NB4 (cell line): ENCODE measurements at regions not wholly inside any gene's neighbourhood (a gene's known extent, or its start where the extent isn't known, plus 50 kb on each side); places are given as distances from the start of the nearest gene placed in this dataset.

Experiments
- CTCF ChIP-seq: IDR thresholded peaks from one replicate; pipeline ENCODE4 v1.5.1; 2012; ENCODE audit warnings: low read depth, low read length
- POLR2A ChIP-seq: IDR thresholded peaks from 2 replicates; pipeline ENCODE4 v1.6.1; 2011; ENCODE audit warnings: mild to moderate bottlenecking; ENCODE audit not compliant: insufficient read length; ENCODE audit errors: extremely low read depth

- TF ChIP-seq POLR2A, result no peak
- TF ChIP-seq CTCF, result no peak
These were observed 979.0 kb downstream of the EFNA5 start for GRCh38 chr5:106691701-106692100.
